HL-60 (cell line): ENCODE measurements at regions not wholly inside any gene's neighbourhood (a gene's known extent, or its start where the extent isn't known, plus 50 kb on each side); places are given as distances from the start of the nearest gene placed in this dataset.
A peak's percentile ranks its signal among the peaks of the same experiment; 100 is the strongest.
"Not testable (repeated sequence)": the region's sequence is repeated elsewhere in the genome, so short reads cannot be mapped to it uniquely, and the experiment has no call there.

Source experiments
- DNase-seq, 2 experiments: peaks; one replicate each; pipeline ENCODE4 v3.0.0-alpha.2; 2010 to 2020; ENCODE audit warnings: low read depth in 1 of 2, low spot score in 1 of 2
- H3K27ac ChIP-seq: fragments of 250-450 bp; sonication (Bioruptor Pico); replicated peaks from 2 replicates; pipeline ENCODE4 v1.5.1; 2020; ENCODE audit warnings: mild to moderate bottlenecking, moderate library complexity
- H3K27me3 ChIP-seq: fragments of 250-450 bp; sonication (Bioruptor Pico); 2 replicates; pipeline ENCODE4 v1.5.1; 2021; ENCODE audit warnings: mild to moderate bottlenecking, moderate library complexity; ENCODE audit not compliant: insufficient read depth, poor library complexity, severe bottlenecking
- H3K4me3 ChIP-seq: replicated peaks from 2 replicates; pipeline ENCODE4 v1.5.1; 2011; ENCODE audit warnings: mild to moderate bottlenecking, control low read depth, low read length; ENCODE audit not compliant: insufficient read depth
- CTCF ChIP-seq: IDR thresholded peaks from one replicate; pipeline ENCODE4 v1.5.1; 2011; ENCODE audit warnings: low read length, control low read depth, inconsistent platforms; ENCODE audit not compliant: insufficient read depth
- GABPA ChIP-seq: IDR thresholded peaks from 2 replicates; pipeline ENCODE4 v1.6.1; 2012; ENCODE audit warnings: low read depth
- POLR2AphosphoS5 ChIP-seq: IDR thresholded peaks from 2 replicates; pipeline ENCODE4 v1.6.1; 2012; ENCODE audit warnings: low read depth
- SPI1 ChIP-seq: IDR thresholded peaks from 2 replicates; pipeline ENCODE4 v1.6.1; 2012; ENCODE audit warnings: low read depth, mild to moderate bottlenecking, borderline replicate concordance
- TF ChIP-seq, protein P1 (sequence below): IDR thresholded peaks from 2 replicates; pipeline ENCODE4 v1.6.1; 2012; ENCODE audit warnings: low read depth; ENCODE audit not compliant: insufficient replicate concordance

DNA sequence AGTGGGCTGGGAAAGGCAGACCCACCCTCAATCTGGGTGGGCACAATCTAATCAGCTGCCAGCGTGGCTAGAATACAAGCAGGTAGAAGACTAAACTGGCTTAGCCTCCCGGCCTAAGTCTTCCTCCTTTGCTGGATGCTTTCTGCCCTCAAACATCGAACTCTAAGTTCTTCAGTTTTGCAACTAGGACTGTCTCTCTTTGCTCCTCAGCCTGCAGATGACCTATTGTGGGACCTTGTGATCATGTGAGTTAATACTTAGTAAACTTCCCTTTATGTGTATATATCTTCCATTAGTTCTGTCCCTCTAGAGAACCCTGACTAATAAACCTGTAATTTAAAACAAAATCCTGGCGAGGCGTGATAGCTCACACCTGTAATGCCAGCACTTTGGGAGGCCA, 51.8 kb upstream of the SLC39A8 start:
- not testable (repeated sequence) for DNase-seq, H3K4me3 ChIP-seq, H3K27me3 ChIP-seq, H3K27ac ChIP-seq

- Histone ChIP-seq H3K27me3 (no peaks in the 10 kb centered on the region), H3K4me3 (no peak overlapping the region), H3K27ac (no peak overlapping the region; the same call in 1 of the 2 replicates)
- DNase-seq: no peak
- peak; percentile 97 for TF ChIP-seq SPI1
- TF ChIP-seq, protein P1, sequence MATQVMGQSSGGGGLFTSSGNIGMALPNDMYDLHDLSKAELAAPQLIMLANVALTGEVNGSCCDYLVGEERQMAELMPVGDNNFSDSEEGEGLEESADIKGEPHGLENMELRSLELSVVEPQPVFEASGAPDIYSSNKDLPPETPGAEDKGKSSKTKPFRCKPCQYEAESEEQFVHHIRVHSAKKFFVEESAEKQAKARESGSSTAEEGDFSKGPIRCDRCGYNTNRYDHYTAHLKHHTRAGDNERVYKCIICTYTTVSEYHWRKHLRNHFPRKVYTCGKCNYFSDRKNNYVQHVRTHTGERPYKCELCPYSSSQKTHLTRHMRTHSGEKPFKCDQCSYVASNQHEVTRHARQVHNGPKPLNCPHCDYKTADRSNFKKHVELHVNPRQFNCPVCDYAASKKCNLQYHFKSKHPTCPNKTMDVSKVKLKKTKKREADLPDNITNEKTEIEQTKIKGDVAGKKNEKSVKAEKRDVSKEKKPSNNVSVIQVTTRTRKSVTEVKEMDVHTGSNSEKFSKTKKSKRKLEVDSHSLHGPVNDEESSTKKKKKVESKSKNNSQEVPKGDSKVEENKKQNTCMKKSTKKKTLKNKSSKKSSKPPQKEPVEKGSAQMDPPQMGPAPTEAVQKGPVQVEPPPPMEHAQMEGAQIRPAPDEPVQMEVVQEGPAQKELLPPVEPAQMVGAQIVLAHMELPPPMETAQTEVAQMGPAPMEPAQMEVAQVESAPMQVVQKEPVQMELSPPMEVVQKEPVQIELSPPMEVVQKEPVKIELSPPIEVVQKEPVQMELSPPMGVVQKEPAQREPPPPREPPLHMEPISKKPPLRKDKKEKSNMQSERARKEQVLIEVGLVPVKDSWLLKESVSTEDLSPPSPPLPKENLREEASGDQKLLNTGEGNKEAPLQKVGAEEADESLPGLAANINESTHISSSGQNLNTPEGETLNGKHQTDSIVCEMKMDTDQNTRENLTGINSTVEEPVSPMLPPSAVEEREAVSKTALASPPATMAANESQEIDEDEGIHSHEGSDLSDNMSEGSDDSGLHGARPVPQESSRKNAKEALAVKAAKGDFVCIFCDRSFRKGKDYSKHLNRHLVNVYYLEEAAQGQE: no peak
Measured at GRCh38 chr4:102399021-102399420, 53.7 kb upstream of the SLC39A8 start.

DNA sequence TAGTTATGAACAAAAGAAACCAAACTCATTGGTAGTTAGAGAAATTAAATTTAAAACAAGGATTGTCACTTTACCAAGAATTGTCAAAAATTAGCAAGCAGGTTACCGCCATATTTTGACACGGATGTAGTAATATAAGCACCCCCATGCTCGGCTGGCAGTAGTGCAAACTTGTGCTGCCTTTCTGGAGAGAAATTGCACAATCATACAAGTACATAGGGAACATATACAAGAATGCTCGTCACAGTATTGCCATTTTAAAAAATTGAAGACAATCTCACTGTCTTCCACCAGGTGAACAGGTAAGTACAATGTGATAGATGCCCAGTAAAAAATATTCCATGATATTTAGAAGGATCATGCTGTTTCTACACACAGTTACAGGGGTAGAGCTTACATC, 55.6 kb upstream of the SLC39A8 start:
- Histone ChIP-seq H3K4me3 (no peak overlapping the region), H3K27me3 (no peaks in the 10 kb centered on the region), H3K27ac (no peak overlapping the region)
- no peak for TF ChIP-seq GABPA
- no peak for TF ChIP-seq CTCF
- no peak for TF ChIP-seq SPI1
- TF ChIP-seq POLR2AphosphoS5: no peak
- TF ChIP-seq, protein P1: no peak
- no peak for DNase-seq

- no peak for DNase-seq
- no peaks in the 10 kb centered on the region for H3K27me3 ChIP-seq
- H3K4me3 ChIP-seq: no peak overlapping the region
- H3K27ac ChIP-seq: no peak overlapping the region
- TF ChIP-seq CTCF: no peak
- TF ChIP-seq, protein P1: no peak
- no peak for TF ChIP-seq SPI1
- no peak for TF ChIP-seq POLR2AphosphoS5
- TF ChIP-seq GABPA: no peak
Measured at GRCh38 chr4:102402223-102402622, 56.9 kb upstream of the SLC39A8 start.
